Spinal cord (tissue), 9 donors: ENCODE measurements at regions not wholly inside any gene's neighbourhood (a gene's known extent, or its start where the extent isn't known, plus 50 kb on each side); places are given as distances from the start of the nearest gene placed in this dataset.
A peak's percentile ranks its signal among the peaks of the same experiment; 100 is the strongest.

Source experiments
- DNase-seq, 6 donors: peaks; one replicate each; pipeline versions ENCODE4 v3.0.0 to v3.0.0-alpha.2; 2013 to 2015; ENCODE audit warnings: low spot score in 6 of 6, low read depth in 4 of 6
- H3K27ac ChIP-seq: one replicate; pipeline ENCODE4 v1.5.1; 2013; ENCODE audit warnings: low read depth, low read length, control low read depth
- H3K27me3 ChIP-seq: one replicate; pipeline ENCODE4 v1.6.1; 2013; ENCODE audit warnings: low read length; ENCODE audit not compliant: control insufficient read depth, insufficient read depth
- H3K36me3 ChIP-seq: one replicate; pipeline ENCODE4 v1.6.1; 2013; ENCODE audit warnings: low read length; ENCODE audit not compliant: control insufficient read depth, insufficient read depth
- H3K4me1 ChIP-seq: one replicate; pipeline ENCODE4 v1.6.1; 2013; ENCODE audit warnings: low read length; ENCODE audit not compliant: control insufficient read depth, insufficient read depth
- H3K4me3 ChIP-seq: one replicate; pipeline ENCODE4 v1.5.1; 2013; ENCODE audit warnings: low read depth, low read length, control low read depth
- H3K9me3 ChIP-seq: one replicate; pipeline ENCODE4 v1.6.1; 2013; ENCODE audit warnings: low read length; ENCODE audit not compliant: control insufficient read depth, insufficient read depth
- WGBS: methylation state at CpG from one replicate; pipeline ENCODE4 v1.1.5; 2013; ENCODE audit warnings: missing lambda C conversion rate; ENCODE audit not compliant: insufficient coverage; 5-methylcytosine and 5-hydroxymethylcytosine counted together
- donor health status: healthy.

DNA sequence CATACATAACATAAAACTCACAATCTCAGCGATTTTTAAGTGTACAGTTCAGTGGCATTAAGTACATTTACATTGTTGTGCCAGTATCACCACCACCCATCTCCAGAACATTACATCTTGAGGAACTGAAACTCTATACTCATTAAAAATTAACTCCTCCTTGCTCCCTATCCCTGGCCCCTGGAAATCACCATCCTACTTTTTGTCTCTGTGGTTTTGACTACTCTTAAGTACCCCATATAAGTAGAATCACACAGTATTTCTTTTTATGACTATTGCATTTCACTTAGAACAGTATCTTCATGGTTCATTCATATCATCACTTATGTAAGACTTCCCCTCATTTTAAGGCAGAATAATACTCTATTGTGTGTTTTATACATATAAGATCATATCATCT is 1108.1 kb downstream of the GRIK2 start:
- H3K27ac ChIP-seq: no peak overlapping the region
- H3K4me3 ChIP-seq: no peak overlapping the region
- no peaks in the 10 kb centered on the region for H3K4me1 ChIP-seq
- no peaks in the 10 kb centered on the region for H3K9me3 ChIP-seq
- WGBS: no CpG with 5 or more reads among the region's 1 CpG
- no peak for DNase-seq
- no peaks in the 10 kb centered on the region for H3K27me3 ChIP-seq
- H3K36me3 ChIP-seq: no peaks in the 10 kb centered on the region

DNA sequence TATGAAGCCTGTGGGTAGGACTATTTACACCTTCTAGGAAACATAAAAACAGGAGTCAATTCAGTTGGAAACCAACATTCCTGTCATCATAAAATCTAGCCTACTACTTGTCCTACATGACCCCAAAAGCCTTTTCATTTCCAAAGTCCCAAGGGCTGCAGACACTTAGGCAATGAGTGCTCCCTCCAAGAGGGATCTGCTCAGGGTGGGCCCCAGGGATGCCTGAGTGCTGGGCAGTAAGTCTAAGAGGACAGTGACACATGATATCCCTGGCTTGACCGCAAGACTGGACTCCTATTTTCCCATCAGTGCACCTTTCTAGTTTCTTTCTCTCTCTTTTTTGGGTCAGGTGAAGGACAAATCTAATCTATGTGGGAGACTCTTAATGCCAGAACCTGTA is 1101.3 kb downstream of the GRIK2 start:
- H3K4me3 ChIP-seq: no peak overlapping the region
- no peaks in the 10 kb centered on the region for H3K4me1 ChIP-seq
- no peaks in the 10 kb centered on the region for H3K27me3 ChIP-seq
- no CpG with 5 or more reads among the region's 1 CpG for WGBS
- no peaks in the 10 kb centered on the region for H3K36me3 ChIP-seq
- no peak for DNase-seq
- H3K9me3 ChIP-seq: peaks cover 2% of the 10 kb centered on the region
- H3K27ac ChIP-seq: no peak overlapping the region

DNA sequence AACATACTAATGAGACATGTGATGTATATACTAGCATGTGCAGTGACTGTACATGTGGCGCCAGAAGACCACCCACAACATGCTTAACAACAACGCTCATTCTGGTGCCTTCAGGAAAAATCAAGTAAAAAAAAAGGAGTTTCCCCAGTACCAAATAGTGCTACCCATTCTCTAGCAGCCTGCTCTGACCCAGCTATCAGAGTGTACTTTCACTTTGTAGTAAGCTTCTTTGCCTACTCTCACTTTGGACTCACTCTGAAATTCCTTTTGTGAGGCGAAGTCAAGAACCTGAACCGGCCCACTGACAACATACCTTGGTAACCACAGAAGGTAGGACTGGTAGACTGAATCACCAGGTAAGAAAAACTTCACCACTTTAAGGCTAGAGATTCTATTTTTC is 1100.0 kb downstream of the GRIK2 start:
- Histone ChIP-seq H3K27ac (no peak overlapping the region), H3K4me3 (no peak overlapping the region), H3K4me1 (no peaks in the 10 kb centered on the region), H3K27me3 (no peaks in the 10 kb centered on the region), H3K36me3 (no peaks in the 10 kb centered on the region), H3K9me3 (peaks cover 2% of the 10 kb centered on the region)
- WGBS: 80% methylated on average over 1 of the region's 4 CpGs
- DNase-seq: no peak

DNA sequence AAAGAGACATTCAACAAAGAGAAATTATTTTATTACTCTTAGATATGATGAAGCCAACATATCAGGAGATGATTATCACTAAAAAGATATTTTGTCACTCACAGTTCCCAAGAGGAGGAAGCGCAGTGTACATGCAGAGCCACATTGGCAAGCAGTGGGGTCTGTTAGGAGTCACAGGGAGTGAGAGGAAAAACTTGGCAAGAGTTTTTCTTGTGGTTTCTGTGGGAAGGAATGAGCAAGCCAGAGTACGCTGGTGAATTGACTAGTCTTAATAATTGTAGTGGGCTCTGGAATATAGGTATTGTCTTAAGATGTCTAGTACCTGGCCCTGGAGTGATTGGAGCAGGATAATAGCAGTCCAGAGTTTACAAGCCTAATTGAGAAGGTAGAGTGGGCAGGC is 1095.2 kb downstream of the GRIK2 start:
- no peak overlapping the region for H3K4me3 ChIP-seq
- no peaks in the 10 kb centered on the region for H3K4me1 ChIP-seq
- DNase-seq: no peak
- no peaks in the 10 kb centered on the region for H3K36me3 ChIP-seq
- no peaks in the 10 kb centered on the region for H3K9me3 ChIP-seq
- WGBS: 91% methylated on average over 2 of the region's 2 CpGs
- no peaks in the 10 kb centered on the region for H3K27me3 ChIP-seq
- H3K27ac ChIP-seq: no peak overlapping the region

DNA sequence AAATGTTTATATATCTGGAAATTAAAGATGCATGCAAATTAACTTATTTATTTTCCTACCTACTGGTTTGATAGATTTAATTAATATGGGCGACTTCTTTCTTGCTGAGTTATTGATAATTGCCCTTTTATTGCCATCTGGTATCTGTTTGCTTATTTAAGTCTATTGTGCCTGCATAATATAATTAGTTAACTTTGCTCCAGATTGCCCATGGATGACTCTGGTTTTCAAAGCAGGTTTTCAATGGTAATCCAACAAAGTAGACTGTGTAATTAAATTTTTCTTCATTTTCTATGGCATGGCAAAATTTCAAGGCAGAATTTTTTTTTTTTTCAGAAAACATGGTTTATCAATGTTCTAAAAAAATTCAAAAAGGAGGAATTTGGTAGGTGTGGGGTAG is 1092.0 kb downstream of the GRIK2 start:
- no peaks in the 10 kb centered on the region for H3K36me3 ChIP-seq
- no peak overlapping the region for H3K4me3 ChIP-seq
- DNase-seq: peak in 2 of 6 donors; percentile 6 to 21
- no peaks in the 10 kb centered on the region for H3K4me1 ChIP-seq
- no CpG with 5 or more reads among the region's 1 CpG for WGBS
- no peaks in the 10 kb centered on the region for H3K27me3 ChIP-seq
- no peaks in the 10 kb centered on the region for H3K9me3 ChIP-seq
- H3K27ac ChIP-seq: no peak overlapping the region

DNA sequence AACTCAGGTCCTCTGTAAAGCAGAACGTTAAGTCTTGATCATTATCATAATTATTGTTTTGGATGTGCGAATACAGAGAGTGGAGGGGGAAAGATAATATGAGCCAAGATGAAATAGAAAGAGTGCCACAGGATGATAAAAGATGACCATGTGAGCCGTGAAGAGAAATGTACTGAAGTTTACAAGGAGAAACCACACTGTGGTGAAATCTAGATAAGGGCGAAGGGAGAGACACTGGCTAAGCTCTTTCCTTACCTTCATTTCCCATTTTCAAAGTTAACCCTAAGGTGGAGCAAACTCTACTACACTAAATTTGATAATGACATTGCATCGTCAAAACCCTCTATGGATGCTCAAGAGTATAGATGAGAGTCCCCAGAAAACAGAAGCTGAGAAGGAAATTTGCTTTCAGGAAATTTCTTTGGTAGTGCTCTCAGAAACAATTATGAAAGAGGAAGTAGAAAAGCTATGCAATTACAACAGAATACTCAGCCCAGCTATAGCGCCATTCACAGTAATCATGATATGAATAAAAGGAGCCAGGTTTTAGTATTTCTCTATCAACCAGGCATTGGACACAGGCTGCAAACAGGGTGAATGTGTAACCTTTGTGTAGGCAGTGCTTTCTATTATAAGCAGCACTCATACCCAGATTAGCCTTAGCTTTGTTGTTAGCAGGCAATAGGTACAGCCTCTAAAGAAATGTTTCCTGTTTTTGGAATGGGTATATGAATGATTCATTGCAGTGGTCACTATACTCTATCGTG is 1080.7 kb downstream of the GRIK2 start:
- WGBS: 88% methylated on average over 4 of the region's 7 CpGs

DNA sequence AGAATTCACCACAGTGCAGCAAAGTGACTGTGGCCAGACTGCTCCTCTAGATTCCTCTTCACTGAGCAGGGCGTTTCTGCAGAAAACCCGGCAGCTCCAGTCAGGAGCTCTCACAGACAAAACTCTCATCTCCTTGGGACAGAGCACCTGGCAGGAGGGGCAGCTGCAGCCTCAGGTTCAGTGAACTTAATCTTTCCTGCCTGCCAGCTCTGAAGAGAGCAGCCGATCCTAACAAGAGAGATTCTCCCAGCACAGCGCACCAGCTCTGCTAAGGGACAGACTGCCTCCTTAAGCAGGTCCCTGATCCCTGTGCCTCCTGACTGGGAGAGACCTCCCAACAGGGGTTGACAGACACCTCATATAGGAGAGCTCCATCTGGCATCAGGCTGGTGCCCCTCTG is 1065.5 kb downstream of the GRIK2 start:
- Histone ChIP-seq H3K9me3 (no peaks in the 10 kb centered on the region), H3K27ac (no peak overlapping the region), H3K36me3 (no peaks in the 10 kb centered on the region), H3K4me3 (no peak overlapping the region), H3K27me3 (no peaks in the 10 kb centered on the region), H3K4me1 (no peaks in the 10 kb centered on the region)
- DNase-seq: no peak
- WGBS: 87% methylated on average over 4 of the region's 4 CpGs

More for the DNA sequence above, 1080.7 kb downstream of the GRIK2 start:
- no peaks in the 10 kb centered on the region for H3K9me3 ChIP-seq
- H3K4me1 ChIP-seq: no peaks in the 10 kb centered on the region
- no peak overlapping the region for H3K27ac ChIP-seq
- DNase-seq: no peak
- H3K4me3 ChIP-seq: no peak overlapping the region
- no peaks in the 10 kb centered on the region for H3K36me3 ChIP-seq
- no peaks in the 10 kb centered on the region for H3K27me3 ChIP-seq

DNA sequence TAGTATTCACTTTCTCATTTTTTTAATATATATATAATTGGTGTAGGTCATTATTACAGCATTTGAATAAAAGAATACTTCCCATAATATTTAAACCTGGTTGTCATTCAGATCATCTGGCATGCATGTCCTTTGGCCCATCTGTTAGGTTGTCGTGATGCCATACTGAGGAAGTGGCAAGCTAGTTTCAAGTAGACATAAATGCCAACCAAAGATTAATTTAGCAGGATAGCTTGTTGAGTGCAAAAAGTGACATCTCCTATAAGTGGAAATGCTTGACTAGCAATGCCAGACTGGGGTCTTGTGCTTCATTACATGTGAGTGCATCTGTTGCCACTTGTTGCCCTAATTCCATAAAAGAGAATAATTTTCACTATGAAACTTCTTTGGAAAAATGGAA is 1044.7 kb downstream of the GRIK2 start:
- peak in 2 of 6 donors; percentile 3 to 85 for DNase-seq
- 60% methylated on average over 1 of the region's 1 CpG for whole genome bisulfite sequencing
- H3K4me1 ChIP-seq: no peaks in the 10 kb centered on the region
- no peaks in the 10 kb centered on the region for H3K9me3 ChIP-seq
- no peak overlapping the region for H3K27ac ChIP-seq
- H3K4me3 ChIP-seq: no peak overlapping the region
- H3K36me3 ChIP-seq: no peaks in the 10 kb centered on the region
- H3K27me3 ChIP-seq: no peaks in the 10 kb centered on the region

DNA sequence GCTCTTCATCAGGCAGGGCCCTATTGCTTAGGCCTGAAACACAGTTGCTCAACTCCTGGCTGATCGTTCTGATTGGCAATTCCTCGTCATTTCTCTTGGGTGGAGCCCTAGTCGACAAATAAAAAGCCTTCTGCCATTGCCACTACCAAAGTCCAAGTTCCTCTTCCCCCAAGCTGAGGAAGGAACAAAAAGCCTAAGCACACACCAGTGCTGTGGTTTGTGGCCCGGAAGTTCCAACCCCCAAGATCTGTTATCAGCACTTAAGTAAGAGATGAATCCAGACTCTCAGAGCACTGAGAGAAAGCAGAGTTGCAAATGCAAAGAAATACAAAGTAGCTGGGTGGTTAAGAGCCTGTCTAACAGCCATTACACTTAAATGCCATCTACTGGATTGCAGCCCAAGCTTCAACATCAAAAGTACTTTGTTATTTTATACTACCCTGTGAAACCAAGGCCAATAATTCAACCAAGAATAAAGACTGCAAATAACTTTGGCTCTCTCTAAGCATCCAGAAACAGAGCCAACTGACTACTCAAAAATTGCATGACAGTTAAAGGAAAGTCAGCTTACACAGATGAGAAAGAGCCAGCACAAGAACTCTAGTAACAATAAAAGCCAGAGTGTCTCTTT is 1024.0 kb downstream of the GRIK2 start:
- H3K4me1 ChIP-seq: no peaks in the 10 kb centered on the region
- WGBS: 80% methylated on average over 3 of the region's 4 CpGs
- no peaks in the 10 kb centered on the region for H3K36me3 ChIP-seq
- no peak overlapping the region for H3K27ac ChIP-seq
- H3K4me3 ChIP-seq: no peak overlapping the region
- H3K9me3 ChIP-seq: no peaks in the 10 kb centered on the region
- peak in 1 of 6 donors; percentile 54 for DNase-seq
- no peaks in the 10 kb centered on the region for H3K27me3 ChIP-seq

DNA sequence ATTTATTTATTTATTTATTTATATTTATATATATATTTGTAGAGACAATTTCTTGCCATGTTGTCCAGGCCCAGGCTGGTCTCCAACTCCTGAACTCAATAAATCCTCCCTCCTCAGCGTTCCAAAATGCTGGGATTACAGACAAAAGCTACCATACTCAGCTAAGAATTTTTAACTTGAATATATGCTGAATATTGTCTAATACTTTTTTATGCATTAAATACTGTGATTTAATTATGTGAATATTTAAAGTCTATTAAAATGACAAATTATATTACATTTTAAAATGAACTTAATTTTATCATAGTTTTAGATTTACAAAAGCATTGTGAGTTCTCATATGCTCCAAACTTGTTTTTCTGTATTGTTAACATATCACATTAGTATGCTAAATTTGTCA is 1022.4 kb downstream of the GRIK2 start:
- Histone ChIP-seq H3K27ac (no peak overlapping the region), H3K4me1 (no peaks in the 10 kb centered on the region), H3K4me3 (no peak overlapping the region), H3K36me3 (no peaks in the 10 kb centered on the region), H3K9me3 (no peaks in the 10 kb centered on the region), H3K27me3 (no peaks in the 10 kb centered on the region)
- DNase-seq: no peak
- no CpG with 5 or more reads among the region's 1 CpG for WGBS
